Liver (tissue), 8 donors: ENCODE measurements at regions not wholly inside any gene's neighbourhood (a gene's known extent, or its start where the extent isn't known, plus 50 kb on each side); places are given as distances from the start of the nearest gene placed in this dataset.

Experiments
- DNase-seq: peaks from one replicate; pipeline ENCODE4 v3.0.0-alpha.2; 2017; ENCODE audit warnings: low spot score
- H3K27ac ChIP-seq, 2 donors: one replicate each; pipeline ENCODE4 v1.7.0; 2013; ENCODE audit warnings: inconsistent platforms in 2 of 2, low read length in 2 of 2, control low read depth in 1 of 2, low read depth in 1 of 2, mild to moderate bottlenecking in 1 of 2
- H3K27me3 ChIP-seq, 4 donors: one replicate each; pipeline versions ENCODE4 v1.6.1 to v1.7.0; 2013; ENCODE audit warnings: low read length in 3 of 4, inconsistent platforms in 1 of 4, mild to moderate bottlenecking in 1 of 4, moderate library complexity in 1 of 4; ENCODE audit not compliant: control insufficient read depth in 4 of 4, insufficient read depth in 4 of 4
- H3K36me3 ChIP-seq, 4 donors: one replicate each; pipeline versions ENCODE4 v1.6.1 to v1.7.0; 2013; ENCODE audit warnings: low read length in 3 of 4, mild to moderate bottlenecking in 3 of 4, low read depth in 1 of 4, moderate library complexity in 1 of 4; ENCODE audit not compliant: control insufficient read depth in 4 of 4, insufficient read depth in 3 of 4
- H3K4me1 ChIP-seq, 4 donors: one replicate each; pipeline versions ENCODE4 v1.6.1 to v1.7.0; 2013; ENCODE audit warnings: low read length in 3 of 4, mild to moderate bottlenecking in 3 of 4, moderate library complexity in 1 of 4; ENCODE audit not compliant: control insufficient read depth in 4 of 4, insufficient read depth in 4 of 4
- H3K4me3 ChIP-seq, 3 donors: one replicate each; pipeline versions ENCODE4 v1.6.1 to v1.7.0; 2013; ENCODE audit warnings: low read length in 3 of 3, control low read depth in 1 of 3, low read depth in 1 of 3, mild to moderate bottlenecking in 1 of 3
- H3K9ac ChIP-seq, 2 donors: one replicate each; pipeline ENCODE4 v1.7.0; 2013; ENCODE audit warnings: low read length in 2 of 2, mild to moderate bottlenecking in 2 of 2, moderate library complexity in 2 of 2, control low read depth in 1 of 2, low read depth in 1 of 2
- H3K9me3 ChIP-seq, 4 donors: one replicate each; pipeline versions ENCODE4 v1.6.1 to v1.7.0; 2013; ENCODE audit warnings: low read length in 3 of 4; ENCODE audit not compliant: control insufficient read depth in 4 of 4
- CTCF ChIP-seq: fragments of 150-350 bp; IDR thresholded peaks from 2 replicates; pipeline ENCODE4 v1.5.1; 2017; ENCODE audit warnings: improper control_type of control experiment, low read depth, low read length; ENCODE audit not compliant: missing input control
- EGR1 ChIP-seq, 2 donors: IDR thresholded peaks; 2 replicates each; pipeline ENCODE4 v1.6.1; 2016 to 2018; ENCODE audit warnings: antibody characterized with exemption in 2 of 2, low read depth in 2 of 2
- HNF4A ChIP-seq, 2 donors: conservative IDR thresholded peaks; 2 replicates each; pipeline ENCODE4 v1.6.1; 2016; ENCODE audit warnings: antibody characterized with exemption in 2 of 2, mild to moderate bottlenecking in 2 of 2
- JUND ChIP-seq, 2 donors: IDR thresholded peaks; 2 replicates each; pipeline ENCODE4 v1.6.1; 2016; ENCODE audit warnings: antibody characterized with exemption in 2 of 2
- REST ChIP-seq: IDR thresholded peaks from 2 replicates; pipeline ENCODE4 v1.6.1; 2016; ENCODE audit warnings: antibody characterized with exemption, mild to moderate bottlenecking
- RXRA ChIP-seq, 2 donors: IDR thresholded peaks; 2 replicates each; pipeline ENCODE4 v1.6.1; 2017 to 2018; ENCODE audit warnings: antibody characterized with exemption in 2 of 2, mild to moderate bottlenecking in 1 of 2
- SP1 ChIP-seq: IDR thresholded peaks from 2 replicates; pipeline ENCODE4 v1.6.1; 2018; ENCODE audit warnings: antibody characterized with exemption, mild to moderate bottlenecking
- WGBS: extraction: QIAGEN DNeasy Blood & Tissue Kit; methylation state at CpG from one replicate; pipeline ENCODE4 v1.1.7; 2013; 5-methylcytosine and 5-hydroxymethylcytosine counted together
- TF ChIP-seq, protein P1 (sequence below): IDR thresholded peaks from 2 replicates; pipeline ENCODE4 v1.6.1; 2016; ENCODE audit warnings: antibody characterized with exemption
- donor health status: healthy.
- donor health status: healthy.
- donor health status: healthy.
- donor health status: healthy.
- donor health status: healthy.

- WGBS: 75% methylated on average over 10 of the region's 10 CpGs
- no peaks in the 10 kb centered on the region for H3K27me3 ChIP-seq
- peak overlapping the region in 1 of 2 donors; percentile 34 for H3K27ac ChIP-seq
- H3K36me3 ChIP-seq: no peaks in the 10 kb centered on the region
- DNase-seq: no peak
- H3K9ac ChIP-seq: no peak overlapping the region
- H3K9me3 ChIP-seq: no peaks in the 10 kb centered on the region
- H3K4me3 ChIP-seq: no peak overlapping the region
- H3K4me1 ChIP-seq: peaks cover 6 to 23% (median 19%) of the 10 kb centered on the region in 4 donors
- TF ChIP-seq HNF4A (conservative IDR thresholded peaks at IDR 0.05): peak in 1 of 2 donors; percentile 15
- TF ChIP-seq SP1: no peak
Measured at GRCh38 chr15:96262549-96263489, 67.7 kb upstream of the NR2F2 start.

DNA sequence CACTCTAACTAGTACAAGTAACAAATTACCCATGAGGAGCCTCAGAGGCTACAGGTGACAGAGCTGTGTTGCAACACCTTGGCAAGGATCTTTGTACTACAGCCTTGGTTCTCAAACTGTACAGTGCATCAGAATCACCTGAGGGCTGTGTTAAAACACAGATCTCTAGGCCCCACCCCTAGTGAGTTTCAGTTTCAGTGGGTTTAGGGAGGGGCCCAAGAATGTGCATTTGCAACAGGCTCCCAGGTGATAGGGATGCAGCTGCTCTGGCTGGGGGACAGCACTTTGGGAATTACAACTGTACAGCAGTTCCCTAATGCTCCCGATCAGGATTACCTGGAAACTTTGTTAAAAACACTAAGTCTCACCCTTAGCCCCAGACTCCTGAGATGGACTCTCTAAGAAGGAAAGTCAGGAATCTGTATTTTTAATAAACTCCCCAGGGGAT is 66.1 kb upstream of the NR2F2 start:
- no peaks in the 10 kb centered on the region for H3K36me3 ChIP-seq
- H3K9me3 ChIP-seq: no peaks in the 10 kb centered on the region
- DNase-seq: no peak
- 73% methylated on average over 1 of the region's 1 CpG for WGBS
- no peaks in the 10 kb centered on the region for H3K27me3 ChIP-seq
- no peak overlapping the region for H3K27ac ChIP-seq
- peaks cover 6 to 23% (median 19%) of the 10 kb centered on the region in 4 donors for H3K4me1 ChIP-seq
- H3K9ac ChIP-seq: no peak overlapping the region
- peak in 1 of 2 donors; percentile 38 for TF ChIP-seq JUND (IDR thresholded peaks at IDR 0.05)
- TF ChIP-seq, protein P1, sequence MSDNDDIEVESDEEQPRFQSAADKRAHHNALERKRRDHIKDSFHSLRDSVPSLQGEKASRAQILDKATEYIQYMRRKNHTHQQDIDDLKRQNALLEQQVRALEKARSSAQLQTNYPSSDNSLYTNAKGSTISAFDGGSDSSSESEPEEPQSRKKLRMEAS: peak; percentile 28
- TF ChIP-seq EGR1 (IDR thresholded peaks at IDR 0.05; ENCODE audit: low read depth in 2 of 2): no peak
- TF ChIP-seq REST: peak; percentile 26
- peak; percentile 51 to 66 for TF ChIP-seq HNF4A (conservative IDR thresholded peaks at IDR 0.05)
- TF ChIP-seq RXRA (IDR thresholded peaks at IDR 0.05): peak in 1 of 2 donors; percentile 23
- TF ChIP-seq CTCF: no peak
- peak; percentile 14 for TF ChIP-seq SP1
- no peak overlapping the region for H3K4me3 ChIP-seq
